ENCODE measurements at regions not wholly inside any gene's neighbourhood (a gene's known extent, or its start where the extent isn't known, plus 50 kb on each side); places are given as distances from the start of the nearest gene placed in this dataset.

- no peak for FAIRE-seq
Measured at GRCh38 chr10:43754569-43755260, 106.0 kb upstream of the ZNF32 start.

GRCh38 chr10:43753397-43754061 is 104.8 kb upstream of the ZNF32 start:
- no peak for FAIRE-seq

- FAIRE-seq = no peak
Measured at GRCh38 chr10:43752682-43753081, 104.0 kb upstream of the ZNF32 start.

GRCh38 chr10:43751646-43752045 is 103.0 kb upstream of the ZNF32 start:
- no peak for FAIRE-seq

- FAIRE-seq = no peak
Measured at GRCh38 chr10:43749940-43750552, 101.4 kb upstream of the ZNF32 start.

GRCh38 chr10:43749145-43749576 is 100.5 kb upstream of the ZNF32 start:
- no peak for FAIRE-seq

- FAIRE-seq = no peak
Measured at GRCh38 chr10:43748560-43748959, 99.9 kb upstream of the ZNF32 start.

- FAIRE-seq = no peak
Measured at GRCh38 chr10:43746906-43747305, 98.2 kb upstream of the ZNF32 start.

GRCh38 chr10:43739161-43739560 is 90.5 kb upstream of the ZNF32 start:
- no peak for FAIRE-seq

- no peak for FAIRE-seq
Measured at GRCh38 chr10:43737003-43737402, 88.3 kb upstream of the ZNF32 start.

- FAIRE-seq = no peak
Measured at GRCh38 chr10:43735907-43736306, 87.2 kb upstream of the ZNF32 start.

GRCh38 chr10:43734716-43735115 is 86.0 kb upstream of the ZNF32 start:
- no peak for FAIRE-seq

GRCh38 chr10:43731486-43731885 is 82.8 kb upstream of the ZNF32 start:
- FAIRE-seq = no peak

- FAIRE-seq = no peak
Measured at GRCh38 chr10:43728425-43728824, 79.7 kb upstream of the ZNF32 start.

- FAIRE-seq = no peak
Measured at GRCh38 chr10:43727935-43728334, 79.3 kb upstream of the ZNF32 start.

GRCh38 chr10:43715334-43715733 is 66.7 kb upstream of the ZNF32 start:
- FAIRE-seq = no peak

GRCh38 chr10:43712821-43713584 is 64.3 kb upstream of the ZNF32 start:
- FAIRE-seq = no peak

- no peak for FAIRE-seq
Measured at GRCh38 chr10:43710772-43711471, 62.2 kb upstream of the ZNF32 start.

- no peak for FAIRE-seq
Measured at GRCh38 chr10:43708262-43708661, 59.6 kb upstream of the ZNF32 start.

- FAIRE-seq = no peak
Measured at GRCh38 chr10:43707770-43708169, 59.1 kb upstream of the ZNF32 start.

GRCh38 chr10:43706166-43706565 is 57.5 kb upstream of the ZNF32 start:
- FAIRE-seq = no peak

GRCh38 chr10:43703286-43703685 is 54.6 kb upstream of the ZNF32 start:
- no peak for FAIRE-seq

- FAIRE-seq = no peak
Measured at GRCh38 chr10:43702936-43703281, 54.2 kb upstream of the ZNF32 start.

Data from endometrium (tissue), 2 donors.